Panc1 (cell line): ENCODE measurements at regions not wholly inside any gene's neighbourhood (a gene's known extent, or its start where the extent isn't known, plus 50 kb on each side); places are given as distances from the start of the nearest gene placed in this dataset.

Experiments used
- ATAC-seq: fragments of 200-7000 bp; cut with Tn5 transposase; 2 replicates; pipeline ENCODE4 v1.9.1; 2020; ENCODE audit warnings: mild to moderate bottlenecking, moderate library complexity
- BruUV-seq: library from RNA; stranded (reverse); fragments of 400-500 nt; replicated peaks from 2 replicates; lab custom pipeline; 2021; lab: Mats Ljungman, UMichigan
- CTCF ChIA-PET: fragments of 300-600 bp; sonication (Branson Sonifier 250); formaldehyde crosslinking; loops from one replicate; lab custom pipeline; 2022; ENCODE audit warnings: antibody characterized with exemption; lab: Charles Lee
- POLR2A ChIA-PET: fragments of 300-600 bp; sonication (Branson Sonifier 250); formaldehyde crosslinking; loops from one replicate; lab custom pipeline; 2022; ENCODE audit warnings: antibody characterized with exemption; lab: Charles Lee
- DNase-seq: peaks from one replicate; pipeline ENCODE4 v3.0.0-alpha.2; 2010; ENCODE audit warnings: low read depth, low spot score
- H3K27ac ChIP-seq: 2 replicates; pipeline ENCODE4 v1.5.1; 2011; ENCODE audit warnings: mild to moderate bottlenecking, low read length, inconsistent platforms
- H3K27me3 ChIP-seq: fragments of 200-500 bp; sonication (Bioruptor generic); 2 replicates; pipeline ENCODE4 v1.6.0; 2014; ENCODE audit warnings: low read length, inconsistent platforms; ENCODE audit not compliant: control insufficient read depth, insufficient read depth
- H3K36me3 ChIP-seq: fragments of 200-500 bp; sonication (Bioruptor generic); 2 replicates; pipeline ENCODE4 v1.5.1; 2014; ENCODE audit warnings: inconsistent platforms, mild to moderate bottlenecking, low read length, moderate library complexity; ENCODE audit not compliant: control insufficient read depth, insufficient read depth
- H3K4me1 ChIP-seq: 2 replicates; pipeline ENCODE4 v1.5.1; 2011; ENCODE audit warnings: inconsistent platforms, mild to moderate bottlenecking, low read length, moderate library complexity; ENCODE audit not compliant: control insufficient read depth, insufficient read depth
- H3K4me3 ChIP-seq, 2 experiments: 2 replicates each; pipeline ENCODE4 v1.5.1; 2011 to 2012; ENCODE audit warnings: low read depth in 2 of 2, low read length in 2 of 2, mild to moderate bottlenecking in 2 of 2, inconsistent platforms in 1 of 2, moderate library complexity in 1 of 2
- H3K9me3 ChIP-seq: fragments of 200-500 bp; sonication (Bioruptor generic); 2 replicates; pipeline ENCODE4 v1.5.1; 2014; ENCODE audit warnings: low read depth, mild to moderate bottlenecking, inconsistent platforms, low read length, moderate library complexity; ENCODE audit not compliant: control insufficient read depth, insufficient read depth
- POLR2AphosphoS5 ChIP-seq: IDR thresholded peaks from 2 replicates; pipeline ENCODE4 v1.6.1; 2012; ENCODE audit warnings: mild to moderate bottlenecking, low read depth, low read length, moderate library complexity
- REST ChIP-seq, 2 experiments: IDR thresholded peaks; 2 replicates each; pipeline ENCODE4 v1.6.1; 2011 to 2012; ENCODE audit warnings: low read depth in 2 of 2, control low read depth in 1 of 2, low read length in 1 of 2, mild to moderate bottlenecking in 1 of 2, moderate library complexity in 1 of 2; ENCODE audit not compliant: insufficient read depth in 1 of 2
- SIN3A ChIP-seq: IDR thresholded peaks from 2 replicates; pipeline ENCODE4 v1.6.1; 2012; ENCODE audit warnings: low read depth, mild to moderate bottlenecking, low read length, moderate library complexity, borderline replicate concordance; ENCODE audit not compliant: insufficient read depth
- TCF7L2 ChIP-seq: IDR thresholded peaks from 2 replicates; pipeline ENCODE4 v1.6.1; 2011; ENCODE audit warnings: mild to moderate bottlenecking, low read depth, low read length, inconsistent platforms
- in situ Hi-C: cut with HindIII; loops from 2 replicates; pipeline ENCODE4 v1.10.0; 2016; ENCODE audit warnings: low sequenced_read_pairs, low pct_unique_long_range_greater_than_20kb
- intact Hi-C: fragments of 100-400 bp; cut with micrococcal nuclease; formaldehyde crosslinking; loops from one replicate; pipeline ENCODE4 v1.10.0; 2022; ENCODE audit not compliant: unreplicated experiment
- TF ChIP-seq, protein P1 (sequence below): fragments of 450-650 bp; IDR thresholded peaks from 2 replicates; pipeline ENCODE4 v1.5.1; 2017; ENCODE audit warnings: mild to moderate bottlenecking

DNA sequence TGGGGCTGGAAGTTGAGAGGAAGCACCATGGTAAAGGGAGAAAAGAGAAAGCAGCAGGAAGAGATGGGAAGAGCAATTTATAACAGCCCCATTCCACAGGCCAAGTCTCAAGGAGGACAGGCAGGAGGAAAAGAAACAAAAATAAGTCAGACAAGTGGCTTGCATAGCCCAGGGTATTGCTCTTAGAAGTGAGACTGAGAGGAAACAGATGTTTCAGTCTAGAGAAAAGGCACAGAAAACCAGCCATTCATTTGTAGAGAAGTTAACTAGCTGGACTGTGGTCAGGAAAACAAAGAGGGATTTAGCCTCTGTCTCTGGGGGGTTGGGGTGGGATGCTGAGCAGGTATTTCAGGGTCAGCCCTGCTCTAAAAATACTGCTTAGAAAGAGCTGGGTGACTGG lies 175.0 kb upstream of the ARHGEF9 start:
- in situ Hi-C loops (no loop called here), intact Hi-C loops (no loop called here)
- POLR2A ChIA-PET, result no interaction called here
- ATAC-seq (no peak), DNase-seq (no peak)
- Histone ChIP-seq H3K9me3 (no peaks in the 10 kb centered on the region), H3K36me3 (no peaks in the 10 kb centered on the region), H3K4me1 (no peaks in the 10 kb centered on the region), H3K27me3 (no peaks in the 10 kb centered on the region), H3K4me3 (no peak overlapping the region), H3K27ac (no peak overlapping the region)
- CTCF ChIA-PET, result no interaction called here
- no TSS peak for BruUV-seq
- TF ChIP-seq REST (IDR thresholded peaks at IDR 0.05; ENCODE audit: insufficient read depth in 1 of 2, low read depth in 2 of 2, low read length in 1 of 2) (no peak), POLR2AphosphoS5 (no peak), TCF7L2 (no peak), SIN3A (no peak)
- TF ChIP-seq, protein P1, sequence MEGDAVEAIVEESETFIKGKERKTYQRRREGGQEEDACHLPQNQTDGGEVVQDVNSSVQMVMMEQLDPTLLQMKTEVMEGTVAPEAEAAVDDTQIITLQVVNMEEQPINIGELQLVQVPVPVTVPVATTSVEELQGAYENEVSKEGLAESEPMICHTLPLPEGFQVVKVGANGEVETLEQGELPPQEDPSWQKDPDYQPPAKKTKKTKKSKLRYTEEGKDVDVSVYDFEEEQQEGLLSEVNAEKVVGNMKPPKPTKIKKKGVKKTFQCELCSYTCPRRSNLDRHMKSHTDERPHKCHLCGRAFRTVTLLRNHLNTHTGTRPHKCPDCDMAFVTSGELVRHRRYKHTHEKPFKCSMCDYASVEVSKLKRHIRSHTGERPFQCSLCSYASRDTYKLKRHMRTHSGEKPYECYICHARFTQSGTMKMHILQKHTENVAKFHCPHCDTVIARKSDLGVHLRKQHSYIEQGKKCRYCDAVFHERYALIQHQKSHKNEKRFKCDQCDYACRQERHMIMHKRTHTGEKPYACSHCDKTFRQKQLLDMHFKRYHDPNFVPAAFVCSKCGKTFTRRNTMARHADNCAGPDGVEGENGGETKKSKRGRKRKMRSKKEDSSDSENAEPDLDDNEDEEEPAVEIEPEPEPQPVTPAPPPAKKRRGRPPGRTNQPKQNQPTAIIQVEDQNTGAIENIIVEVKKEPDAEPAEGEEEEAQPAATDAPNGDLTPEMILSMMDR, result no peak

DNA sequence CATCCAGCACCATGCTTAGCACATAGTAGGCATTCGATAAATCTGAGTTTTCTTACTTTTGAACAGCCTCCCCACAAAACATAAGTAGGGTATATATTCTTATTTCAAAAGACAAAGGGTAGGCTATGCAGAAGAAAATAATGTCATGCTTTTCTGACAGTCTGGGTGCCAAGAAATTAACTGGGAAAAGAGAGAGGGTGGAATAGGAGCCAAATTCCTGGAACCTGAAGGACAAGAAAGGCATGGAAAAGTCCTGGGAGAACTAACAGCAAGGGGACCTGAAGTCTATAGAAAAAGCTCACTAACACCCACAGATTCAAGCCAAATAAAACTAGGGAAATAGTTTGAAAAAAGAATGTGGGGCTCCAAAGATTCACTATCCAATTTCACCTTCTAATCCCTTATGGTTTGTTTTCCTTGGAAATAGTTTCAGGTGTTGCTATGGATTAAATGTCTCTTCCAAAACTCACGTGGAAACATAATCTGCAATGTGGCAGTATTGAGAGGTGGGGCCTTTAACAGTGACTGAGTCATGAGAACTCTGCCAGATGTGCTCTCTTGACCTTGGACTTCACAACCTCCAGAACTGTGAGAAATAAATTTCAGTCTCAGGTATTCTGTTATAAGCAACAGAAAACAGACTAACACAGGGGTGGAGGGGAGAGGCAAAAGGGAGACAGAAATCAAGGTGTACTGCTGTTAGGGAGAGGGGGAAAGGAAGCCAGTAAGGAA lies 173.3 kb upstream of the ARHGEF9 start:
- ATAC-seq (no peak), DNase-seq (no peak)
- H3K36me3 ChIP-seq, result no peaks in the 10 kb centered on the region
- in situ Hi-C loops, result no loop called here
- intact Hi-C loops, result no loop called here
- BruUV-seq, result no TSS peak
- TF ChIP-seq TCF7L2, result no peak
- TF ChIP-seq POLR2AphosphoS5, result no peak
- no peak for TF ChIP-seq SIN3A
- TF ChIP-seq, protein P1, result no peak
- no peak for TF ChIP-seq REST (IDR thresholded peaks at IDR 0.05; ENCODE audit: insufficient read depth in 1 of 2, low read depth in 2 of 2, low read length in 1 of 2)
- ChIA-PET POLR2A (no interaction called here), CTCF (no interaction called here)
- no peaks in the 10 kb centered on the region for H3K27me3 ChIP-seq
- no peak overlapping the region for H3K27ac ChIP-seq
- no peak overlapping the region for H3K4me3 ChIP-seq
- H3K9me3 ChIP-seq, result no peaks in the 10 kb centered on the region
- no peaks in the 10 kb centered on the region for H3K4me1 ChIP-seq
